Loucy (cell line): ENCODE measurements at regions not wholly inside any gene's neighbourhood (a gene's known extent, or its start where the extent isn't known, plus 50 kb on each side); places are given as distances from the start of the nearest gene placed in this dataset.

Source experiments
- EZH2phosphoT487 ChIP-seq: fragments of 200-600 bp; IDR thresholded peaks from 2 replicates; pipeline ENCODE4 v1.6.1; 2018; ENCODE audit warnings: antibody characterized with exemption, mild to moderate bottlenecking, moderate library complexity, borderline replicate concordance
- TF ChIP-seq, protein P1 (sequence below): fragments of 200-600 bp; sonication (generic); conservative IDR thresholded peaks from 2 replicates; pipeline ENCODE4 v1.5.1; 2014; ENCODE audit warnings: mild to moderate bottlenecking, antibody characterized with exemption, low read length

DNA sequence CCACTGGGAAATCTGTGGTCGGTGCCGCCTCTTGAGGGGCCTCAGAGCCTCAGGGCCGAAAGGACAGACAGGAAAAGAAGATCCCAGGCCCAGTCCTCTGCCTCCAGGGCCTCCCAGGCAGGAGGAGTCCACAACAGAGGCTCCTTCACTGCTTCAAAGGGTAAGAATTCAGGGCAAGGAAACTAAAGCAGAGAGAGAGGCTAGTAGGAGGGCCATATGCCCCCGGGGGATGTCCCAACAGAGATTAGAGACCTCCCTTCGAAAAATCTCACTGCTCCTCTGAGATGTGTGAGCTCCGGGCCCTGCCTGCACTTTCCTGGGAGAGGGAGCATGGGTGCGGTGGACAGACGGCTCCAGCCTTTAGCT, 465.9 kb downstream of the NPHP4 start:
- TF ChIP-seq, protein P1, sequence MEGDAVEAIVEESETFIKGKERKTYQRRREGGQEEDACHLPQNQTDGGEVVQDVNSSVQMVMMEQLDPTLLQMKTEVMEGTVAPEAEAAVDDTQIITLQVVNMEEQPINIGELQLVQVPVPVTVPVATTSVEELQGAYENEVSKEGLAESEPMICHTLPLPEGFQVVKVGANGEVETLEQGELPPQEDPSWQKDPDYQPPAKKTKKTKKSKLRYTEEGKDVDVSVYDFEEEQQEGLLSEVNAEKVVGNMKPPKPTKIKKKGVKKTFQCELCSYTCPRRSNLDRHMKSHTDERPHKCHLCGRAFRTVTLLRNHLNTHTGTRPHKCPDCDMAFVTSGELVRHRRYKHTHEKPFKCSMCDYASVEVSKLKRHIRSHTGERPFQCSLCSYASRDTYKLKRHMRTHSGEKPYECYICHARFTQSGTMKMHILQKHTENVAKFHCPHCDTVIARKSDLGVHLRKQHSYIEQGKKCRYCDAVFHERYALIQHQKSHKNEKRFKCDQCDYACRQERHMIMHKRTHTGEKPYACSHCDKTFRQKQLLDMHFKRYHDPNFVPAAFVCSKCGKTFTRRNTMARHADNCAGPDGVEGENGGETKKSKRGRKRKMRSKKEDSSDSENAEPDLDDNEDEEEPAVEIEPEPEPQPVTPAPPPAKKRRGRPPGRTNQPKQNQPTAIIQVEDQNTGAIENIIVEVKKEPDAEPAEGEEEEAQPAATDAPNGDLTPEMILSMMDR, result no peak
- TF ChIP-seq EZH2phosphoT487, result no peak
